ENCODE measurements at regions not wholly inside any gene's neighbourhood (a gene's known extent, or its start where the extent isn't known, plus 50 kb on each side); places are given as distances from the start of the nearest gene placed in this dataset.
A peak's percentile ranks its signal among the peaks of the same experiment; 100 is the strongest.

GRCh38 chr2:8121022-8121825, 560.6 kb upstream of the ID2 start:
- WGBS, 5 donors: 81 to 89% (median 88%) methylated on average over 9 to 10 of the region's 10 CpGs
- no peak overlapping the region for H3K27ac ChIP-seq
- no peak overlapping the region for H3K4me3 ChIP-seq
- no peaks in the 10 kb centered on the region for H3K36me3 ChIP-seq
- H3K4me1 ChIP-seq: peaks cover 0 to 26% (median 17%) of the 10 kb centered on the region in 4 donors
- intact Hi-C loops (cut with DNase I; ENCODE audit: low total_unique reads): no loop called here
- TF ChIP-seq POLR2AphosphoS5 (IDR thresholded peaks at IDR 0.05): no peak
- TF ChIP-seq, protein P1, sequence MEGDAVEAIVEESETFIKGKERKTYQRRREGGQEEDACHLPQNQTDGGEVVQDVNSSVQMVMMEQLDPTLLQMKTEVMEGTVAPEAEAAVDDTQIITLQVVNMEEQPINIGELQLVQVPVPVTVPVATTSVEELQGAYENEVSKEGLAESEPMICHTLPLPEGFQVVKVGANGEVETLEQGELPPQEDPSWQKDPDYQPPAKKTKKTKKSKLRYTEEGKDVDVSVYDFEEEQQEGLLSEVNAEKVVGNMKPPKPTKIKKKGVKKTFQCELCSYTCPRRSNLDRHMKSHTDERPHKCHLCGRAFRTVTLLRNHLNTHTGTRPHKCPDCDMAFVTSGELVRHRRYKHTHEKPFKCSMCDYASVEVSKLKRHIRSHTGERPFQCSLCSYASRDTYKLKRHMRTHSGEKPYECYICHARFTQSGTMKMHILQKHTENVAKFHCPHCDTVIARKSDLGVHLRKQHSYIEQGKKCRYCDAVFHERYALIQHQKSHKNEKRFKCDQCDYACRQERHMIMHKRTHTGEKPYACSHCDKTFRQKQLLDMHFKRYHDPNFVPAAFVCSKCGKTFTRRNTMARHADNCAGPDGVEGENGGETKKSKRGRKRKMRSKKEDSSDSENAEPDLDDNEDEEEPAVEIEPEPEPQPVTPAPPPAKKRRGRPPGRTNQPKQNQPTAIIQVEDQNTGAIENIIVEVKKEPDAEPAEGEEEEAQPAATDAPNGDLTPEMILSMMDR (IDR thresholded peaks at IDR 0.05): no peak
- H3K9me3 ChIP-seq: no peaks in the 10 kb centered on the region
- DNase-seq: no peak
- peaks cover 0 to 22% (median 0%) of the 10 kb centered on the region in 3 donors for H3K27me3 ChIP-seq

- WGBS, 5 donors: 78 to 91% (median 84%) methylated on average over 5 of the region's 5 CpGs
- Histone ChIP-seq H3K4me1 (peaks cover 0 to 26% (median 17%) of the 10 kb centered on the region in 4 donors), H3K27me3 (peaks cover 0 to 14% (median 0%) of the 10 kb centered on the region in 3 donors), H3K9me3 (no peaks in the 10 kb centered on the region), H3K4me3 (no peak overlapping the region), H3K27ac (no peak overlapping the region), H3K36me3 (no peaks in the 10 kb centered on the region)
- TF ChIP-seq POLR2A (IDR thresholded peaks at IDR 0.05) (no peak), EP300 (IDR thresholded peaks at IDR 0.05) (no peak), POLR2AphosphoS5 (IDR thresholded peaks at IDR 0.05) (no peak)
- TF ChIP-seq, protein P1 (IDR thresholded peaks at IDR 0.05): no peak
- intact Hi-C loops (cut with DNase I; ENCODE audit: low total_unique reads): no loop called here
- DNase-seq: no peak
Measured at GRCh38 chr2:8121826-8122513, 559.9 kb upstream of the ID2 start.

- Histone ChIP-seq H3K4me1 (peaks cover 0 to 26% (median 17%) of the 10 kb centered on the region in 4 donors), H3K9me3 (no peaks in the 10 kb centered on the region)
- TF ChIP-seq, protein P1 (IDR thresholded peaks at IDR 0.05): no peak
- TF ChIP-seq EP300 (IDR thresholded peaks at IDR 0.05) (no peak), POLR2A (IDR thresholded peaks at IDR 0.05) (no peak), POLR2AphosphoS5 (IDR thresholded peaks at IDR 0.05) (no peak)
Measured at GRCh38 chr2:8122520-8122919, 559.3 kb upstream of the ID2 start.

GRCh38 chr2:8123464-8123863, 558.4 kb upstream of the ID2 start:
- Histone ChIP-seq H3K27me3 (peaks cover 0 to 4% (median 0%) of the 10 kb centered on the region in 3 donors), H3K4me1 (peaks cover 0 to 21% (median 14%) of the 10 kb centered on the region in 4 donors), H3K36me3 (no peaks in the 10 kb centered on the region), H3K4me3 (no peak overlapping the region), H3K9me3 (no peaks in the 10 kb centered on the region), H3K27ac (no peak overlapping the region)
- intact Hi-C loops (cut with DNase I; ENCODE audit: low total_unique reads): no loop called here
- no peak for DNase-seq
- WGBS, 5 donors: 60 to 76% (median 71%) methylated on average over 2 of the region's 2 CpGs
- TF ChIP-seq POLR2AphosphoS5 (IDR thresholded peaks at IDR 0.05): no peak
- no peak for TF ChIP-seq POLR2A (IDR thresholded peaks at IDR 0.05)
- TF ChIP-seq, protein P1 (IDR thresholded peaks at IDR 0.05): no peak
- no peak for TF ChIP-seq EP300 (IDR thresholded peaks at IDR 0.05)

More at GRCh38 chr2:8122520-8122919, 559.3 kb upstream of the ID2 start:
- peak in 1 of 2 donors; percentile 44 for DNase-seq
- H3K4me3 ChIP-seq: no peak overlapping the region
- intact Hi-C loops (cut with DNase I; ENCODE audit: low total_unique reads): no loop called here
- H3K27ac ChIP-seq: no peak overlapping the region
- 73 to 88% (median 79%) methylated on average over 7 of the region's 7 CpGs for WGBS, 5 donors
- H3K27me3 ChIP-seq: peaks cover 0 to 11% (median 0%) of the 10 kb centered on the region in 3 donors
- no peaks in the 10 kb centered on the region for H3K36me3 ChIP-seq
